GM12874 (cell line): ENCODE measurements at regions not wholly inside any gene's neighbourhood (a gene's known extent, or its start where the extent isn't known, plus 50 kb on each side); places are given as distances from the start of the nearest gene placed in this dataset.

Source experiments
- CTCF ChIP-seq: IDR thresholded peaks from 2 replicates; pipeline ENCODE4 v1.5.1; 2011; ENCODE audit warnings: low read depth, mild to moderate bottlenecking, control low read depth, low read length, moderate library complexity; ENCODE audit not compliant: insufficient read depth

DNA sequence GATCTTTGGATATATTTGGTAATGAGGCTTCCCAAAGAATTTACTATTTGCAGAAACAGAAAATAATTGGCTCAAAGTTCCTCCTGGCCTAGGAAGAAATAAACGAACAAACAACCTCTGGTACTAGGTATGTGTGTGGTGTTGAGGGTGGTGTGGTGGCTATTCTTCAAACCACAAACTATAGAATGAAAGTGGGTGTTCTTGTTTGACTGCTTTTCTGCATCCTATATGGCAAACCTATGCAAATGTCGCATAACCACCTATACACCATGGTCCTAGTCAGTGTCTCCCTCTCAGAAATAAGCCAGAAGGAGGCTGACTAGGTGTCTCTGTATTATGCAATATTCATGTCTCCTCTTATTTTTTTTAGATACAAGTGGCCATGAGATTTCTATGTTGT, 106.6 kb upstream of the PCDH18 start:
- no peak for TF ChIP-seq CTCF

DNA sequence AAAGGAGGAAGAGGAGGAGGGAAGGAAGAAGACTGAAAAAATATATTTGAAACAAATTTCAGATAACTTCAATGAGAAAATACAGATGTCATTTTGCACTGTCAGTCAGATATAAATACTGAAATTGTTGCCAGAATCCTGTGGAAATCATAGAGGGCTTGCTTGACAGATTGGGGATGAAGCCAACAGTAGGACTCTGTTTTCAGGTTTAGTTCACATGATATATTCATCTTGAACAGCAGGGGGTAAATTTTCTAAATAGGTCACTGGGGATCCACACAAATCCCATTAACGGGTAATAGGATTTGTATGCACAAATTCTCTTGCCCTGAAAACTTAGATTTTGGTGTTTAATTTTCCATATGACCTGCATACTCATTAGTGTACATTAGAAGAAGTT, 103.3 kb upstream of the PCDH18 start:
- TF ChIP-seq CTCF: no peak

DNA sequence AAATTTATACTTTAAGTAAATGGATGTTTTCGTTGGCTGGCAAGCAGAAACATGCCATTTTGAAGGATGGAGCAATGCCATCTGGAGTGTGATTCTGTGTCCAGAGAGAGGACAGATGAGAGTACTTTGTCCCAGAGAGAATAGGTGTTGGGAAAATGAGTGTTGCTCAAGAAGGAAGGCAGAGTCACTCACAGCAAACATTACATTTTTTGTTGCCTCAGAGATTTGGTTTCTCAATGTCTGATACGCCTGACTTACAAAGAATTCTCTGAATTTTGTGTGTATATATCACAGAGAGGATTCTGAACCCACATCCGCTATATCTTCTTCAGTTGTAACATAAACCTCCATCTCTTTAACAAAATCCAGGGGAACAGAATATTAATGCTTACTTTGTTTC, 102.8 kb upstream of the PCDH18 start:
- TF ChIP-seq CTCF: no peak

DNA sequence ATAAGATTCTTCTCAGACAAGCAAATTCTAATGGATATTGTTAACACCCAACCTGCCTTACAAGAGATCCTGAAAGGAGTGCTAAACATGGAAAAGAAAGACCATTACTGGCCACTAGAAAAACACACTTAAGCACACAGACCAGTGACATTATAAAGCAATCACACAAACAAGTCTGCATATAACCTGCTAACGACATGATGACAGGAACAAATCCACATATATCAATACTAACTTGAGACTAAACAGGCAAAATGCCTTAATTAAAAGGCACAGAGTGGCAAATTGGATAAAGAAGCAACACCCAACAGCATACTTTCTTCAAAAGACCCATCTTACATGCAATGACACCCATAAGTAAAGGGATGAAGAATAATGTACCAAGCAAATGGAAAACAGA, 100.5 kb upstream of the PCDH18 start:
- TF ChIP-seq CTCF: no peak

DNA sequence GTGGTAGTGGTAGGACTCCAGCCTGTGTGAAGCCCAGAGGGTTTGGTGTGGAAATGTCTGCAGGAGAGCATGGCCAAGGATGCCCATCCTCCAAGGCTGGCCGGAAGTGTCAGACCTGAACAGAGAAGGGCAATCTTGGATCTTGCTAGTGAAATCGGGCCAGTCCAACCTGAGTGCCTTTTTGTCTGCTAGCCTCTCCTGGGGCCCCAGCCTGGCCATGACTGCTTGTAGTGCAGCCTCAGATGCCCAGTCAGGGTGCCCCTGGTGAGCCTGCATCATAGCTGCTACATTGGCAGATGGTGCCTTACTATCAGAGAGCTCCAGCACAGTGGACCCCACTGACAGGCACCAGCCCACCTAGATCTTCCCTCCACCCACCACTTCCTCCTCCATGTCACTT, 99.3 kb upstream of the PCDH18 start:
- no peak for TF ChIP-seq CTCF

GRCh38 chr4:137630252-137630651, 98.0 kb upstream of the PCDH18 start:
- no peak for TF ChIP-seq CTCF

DNA sequence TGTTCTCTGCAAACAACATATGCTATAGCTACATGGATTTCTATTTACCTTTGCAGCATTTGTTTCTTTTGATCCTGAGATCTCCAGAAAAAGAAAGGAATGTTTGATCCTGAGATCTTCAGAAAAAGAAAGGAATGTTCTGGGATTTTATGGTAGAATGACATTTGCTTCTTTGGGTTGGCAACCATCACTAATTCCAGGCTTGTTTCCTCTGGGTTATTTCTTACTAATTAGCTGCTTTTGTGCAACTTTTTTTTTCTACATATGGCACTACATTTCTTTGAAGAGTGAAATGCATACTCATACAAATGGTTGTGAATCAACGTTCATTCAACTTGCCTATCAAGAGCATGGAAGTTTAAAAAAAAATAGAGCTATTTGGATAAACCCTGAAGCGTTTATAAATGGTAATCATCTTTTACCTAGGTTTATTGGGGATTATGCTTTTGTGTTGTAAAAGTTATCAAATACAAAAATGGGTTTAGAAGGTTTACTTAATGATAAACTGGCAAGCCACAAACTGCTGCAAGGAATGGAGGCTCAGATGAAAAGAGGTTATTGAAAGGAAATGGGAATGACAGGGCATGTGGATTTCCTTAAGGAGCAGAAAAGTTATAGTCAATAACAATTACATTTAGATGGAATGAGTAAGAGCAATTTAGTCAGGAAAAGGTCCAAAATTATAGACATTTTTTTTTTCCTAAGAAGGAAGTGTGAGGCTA, 95.6 kb upstream of the PCDH18 start:
- TF ChIP-seq CTCF: no peak
